B cell (primary cell): ENCODE measurements at regions not wholly inside any gene's neighbourhood (a gene's known extent, or its start where the extent isn't known, plus 50 kb on each side); places are given as distances from the start of the nearest gene placed in this dataset.

Experiments
- CTCF ChIP-seq: fragments of 200-600 bp; IDR thresholded peaks from one replicate; pipeline ENCODE4 v1.8.0; 2022; ENCODE audit warnings: antibody characterized with exemption, mild to moderate bottlenecking
- EZH2 ChIP-seq: IDR thresholded peaks from 2 replicates; pipeline ENCODE4 v1.6.1; 2012; ENCODE audit warnings: borderline replicate concordance, low read depth, mild to moderate bottlenecking, moderate library complexity, low read length; ENCODE audit not compliant: insufficient read depth, poor library complexity, severe bottlenecking

DNA sequence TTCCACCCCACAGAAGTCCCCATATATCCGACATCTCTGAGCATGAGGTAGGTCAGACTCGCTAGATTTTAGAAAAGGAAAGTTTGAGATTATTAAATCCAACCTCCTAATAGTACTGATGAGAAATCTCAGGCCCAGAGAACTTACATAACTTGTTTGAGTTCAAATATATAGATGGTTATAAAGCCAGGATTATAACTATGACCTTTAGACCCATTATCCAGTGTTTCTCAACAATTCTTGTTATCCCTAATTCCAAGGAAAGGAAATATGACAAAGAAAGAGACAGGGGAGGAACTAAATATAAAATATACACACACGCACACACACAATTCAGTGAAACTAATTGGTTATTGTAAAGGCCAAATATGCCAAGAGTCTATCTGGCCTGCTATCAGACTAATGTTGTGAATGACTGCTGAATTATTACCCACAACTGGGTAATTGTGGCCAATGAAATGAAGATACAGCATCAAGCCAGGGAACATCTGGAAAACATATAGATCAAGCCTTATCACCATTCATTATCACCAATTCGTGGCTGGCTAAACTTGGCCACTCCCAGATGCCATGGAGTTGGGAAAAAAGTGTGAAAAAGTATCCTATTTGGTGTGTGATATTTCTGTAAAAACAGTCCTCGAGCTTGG is 248.4 kb downstream of the PRELID2 start:
- no peak for TF ChIP-seq CTCF
- TF ChIP-seq EZH2, result no peak
